HepG2 (cell line): ENCODE measurements at regions not wholly inside any gene's neighbourhood (a gene's known extent, or its start where the extent isn't known, plus 50 kb on each side); places are given as distances from the start of the nearest gene placed in this dataset.

ENCODE experiments used
- ATAC-seq: fragments of 200-7000 bp; cut with Tn5 transposase; 3 replicates; pipeline ENCODE4 v1.9.1; 2020; ENCODE audit warnings: mild to moderate bottlenecking, moderate library complexity
- BruUV-seq: library from RNA; stranded (reverse); fragments of 400-500 nt; replicated peaks from 2 replicates; lab custom pipeline; 2021; lab: Mats Ljungman, UMichigan
- CTCF ChIA-PET: fragments of 300-600 bp; formaldehyde crosslinking; extraction: SDS; loops from one replicate; lab custom pipeline; 2021; ENCODE audit warnings: low total read pairs, inconsistent platforms, low intra/inter-chr PET ratio; lab: Yijun Ruan, JAX
- POLR2A ChIA-PET: fragments of 350-600 bp; sonication (Branson Sonifier 250); formaldehyde crosslinking; loops from one replicate; lab custom pipeline; 2020; ENCODE audit warnings: antibody characterized with exemption, inconsistent platforms; lab: Yijun Ruan, JAX
- DNase-seq: peaks from one replicate; pipeline ENCODE4 v3.0.0-alpha.2; 2015; ENCODE audit warnings: low spot score
- FAIRE-seq: peaks from 3 replicates; lab custom pipeline; 2011; peaks lifted over from hg19 to GRCh38; lab: Jason Lieb, UNC
- H2AFZ ChIP-seq: one replicate; pipeline ENCODE4 v1.6.1; 2011; ENCODE audit warnings: low read length, inconsistent platforms
- H3K27ac ChIP-seq: fragments of 300-600 bp; 3 replicates; pipeline ENCODE4 v1.8.0; 2011; ENCODE audit warnings: mixed run types, mild to moderate bottlenecking, mixed read lengths, low read length, inconsistent platforms; ENCODE audit not compliant: insufficient read depth; ENCODE audit errors: extremely low read length
- H3K27me3 ChIP-seq, 2 experiments: fragments of 200-600 bp in 1 of 2; 2 replicates in 1 of 2; 3 replicates in 1 of 2; pipeline versions ENCODE4 v1.6.0 to v1.8.0; 2011; ENCODE audit warnings: low read length in 2 of 2, mild to moderate bottlenecking in 2 of 2, moderate library complexity in 2 of 2, inconsistent platforms in 1 of 2; ENCODE audit not compliant: insufficient read depth in 2 of 2, control insufficient read depth in 1 of 2
- H3K36me3 ChIP-seq, 2 experiments: fragments of 200-600 bp in 1 of 2; replicated peaks in 1 of 2; 2 replicates in 1 of 2; 3 replicates in 1 of 2; pipeline versions ENCODE4 v1.5.1 to v1.8.0; 2011; ENCODE audit warnings: low read length in 2 of 2, inconsistent platforms in 1 of 2; ENCODE audit not compliant: insufficient read depth in 2 of 2, control insufficient read depth in 1 of 2
- H3K4me1 ChIP-seq: 2 replicates; pipeline ENCODE4 v1.5.1; 2012; ENCODE audit warnings: low read length, inconsistent platforms; ENCODE audit not compliant: insufficient read depth
- H3K4me2 ChIP-seq: 2 replicates; pipeline ENCODE4 v1.6.0; 2011; ENCODE audit warnings: low read depth, low read length, inconsistent platforms
- H3K4me3 ChIP-seq, 3 experiments: fragments of 200-600 bp in 1 of 3; sonication (generic), shearing (Covaris generic) in 1 of 3; replicated peaks in 1 of 3; 2 replicates each; pipeline ENCODE4 v1.5.1; 2011 to 2016; ENCODE audit warnings: low read length in 3 of 3, inconsistent platforms in 2 of 3, low read depth in 2 of 3, mild to moderate bottlenecking in 2 of 3, control low read depth in 1 of 3, mixed read lengths in 1 of 3; ENCODE audit not compliant: insufficient read depth in 1 of 3
- H3K79me2 ChIP-seq: one replicate; pipeline ENCODE4 v1.6.1; 2011; ENCODE audit warnings: low read length, inconsistent platforms; ENCODE audit not compliant: insufficient read depth
- H3K9ac ChIP-seq: 2 replicates; pipeline ENCODE4 v1.6.0; 2011; ENCODE audit warnings: mild to moderate bottlenecking, low read depth, low read length, inconsistent platforms; ENCODE audit not compliant: insufficient read depth
- H3K9me3 ChIP-seq: 2 replicates; pipeline ENCODE4 v1.5.1; 2012; ENCODE audit warnings: mild to moderate bottlenecking, low read length
- H4K20me1 ChIP-seq: 2 replicates; pipeline ENCODE4 v1.6.0; 2011; ENCODE audit warnings: inconsistent platforms, mild to moderate bottlenecking, low read length, moderate library complexity; ENCODE audit not compliant: insufficient read depth
- HNRNPLL ChIP-seq: fragments of 200-400 bp; formaldehyde crosslinking; IDR thresholded peaks from 2 replicates; pipeline ENCODE4 v1.6.1; 2017; ENCODE audit warnings: mild to moderate bottlenecking, low read depth, low read length; ENCODE audit not compliant: poor library complexity, severe bottlenecking
- ISX ChIP-seq: sonication (generic); formaldehyde crosslinking; conservative IDR thresholded peaks from 2 replicates; pipeline ENCODE4 v1.5.0; 2020; ENCODE audit warnings: missing genetic modification reagents
- TBL1XR1 ChIP-seq: fragments of 150-350 bp; IDR thresholded peaks from 2 replicates; pipeline ENCODE4 v1.6.1; 2014; ENCODE audit warnings: borderline replicate concordance, low read length; ENCODE audit not compliant: partially characterized antibody
- TBP ChIP-seq: sonication (generic); formaldehyde crosslinking; IDR thresholded peaks from 2 replicates; pipeline ENCODE4 v1.5.0; 2020; ENCODE audit warnings: missing genetic modification reagents
- TCF7L2 ChIP-seq: IDR thresholded peaks from 2 replicates; pipeline ENCODE4 v1.6.1; 2011; ENCODE audit warnings: mild to moderate bottlenecking, low read depth, low read length, moderate library complexity
- UBTF ChIP-seq: sonication (generic); formaldehyde crosslinking; IDR thresholded peaks from 2 replicates; pipeline ENCODE4 v1.4.0; 2020; ENCODE audit warnings: mild to moderate bottlenecking, missing genetic modification reagents
- ZBTB43 ChIP-seq: sonication (generic); formaldehyde crosslinking; conservative IDR thresholded peaks from 2 replicates; pipeline ENCODE4 v1.4.0; 2020; ENCODE audit warnings: missing genetic modification reagents
- ZFAT ChIP-seq: sonication (generic); formaldehyde crosslinking; conservative IDR thresholded peaks from 2 replicates; pipeline ENCODE4 v1.8.1; 2023; ENCODE audit warnings: missing genetic modification reagents, inconsistent platforms
- ZNF124 ChIP-seq: sonication (generic); formaldehyde crosslinking; IDR thresholded peaks from 2 replicates; pipeline ENCODE4 v1.4.0; 2020; ENCODE audit warnings: missing genetic modification reagents
- ZNF552 ChIP-seq: sonication (generic); formaldehyde crosslinking; IDR thresholded peaks from 2 replicates; pipeline ENCODE4 v1.9.0; 2022; ENCODE audit warnings: missing genetic modification reagents, mild to moderate bottlenecking, borderline replicate concordance
- ZNF607 ChIP-seq: sonication (generic); formaldehyde crosslinking; IDR thresholded peaks from 2 replicates; pipeline ENCODE4 v1.5.1; 2020; ENCODE audit warnings: missing genetic modification reagents, mild to moderate bottlenecking, borderline replicate concordance
- ZNF7 ChIP-seq: IDR thresholded peaks from 2 replicates; pipeline ENCODE4 v1.6.1; 2016; ENCODE audit warnings: missing biosample characterization, missing genetic modification reagents
- ZNF703 ChIP-seq: sonication (generic); formaldehyde crosslinking; IDR thresholded peaks from 2 replicates; pipeline ENCODE4 v1.5.1; 2020; ENCODE audit warnings: missing genetic modification reagents, mild to moderate bottlenecking, moderate library complexity, borderline replicate concordance
- ZNF775 ChIP-seq: sonication (generic); formaldehyde crosslinking; IDR thresholded peaks from 2 replicates; pipeline ENCODE4 v1.4.0; 2020; ENCODE audit warnings: missing genetic modification reagents, mild to moderate bottlenecking, moderate library complexity, borderline replicate concordance
- WGBS: methylation state at CpG from one replicate; pipeline ENCODE4 v1.1.6; 2017; ENCODE audit warnings: low lambda C conversion rate; 5-methylcytosine and 5-hydroxymethylcytosine counted together
- in situ Hi-C: cut with HindIII; loops from 2 replicates; pipeline ENCODE4 v1.10.0; 2017; ENCODE audit warnings: low pct_unique_long_range_greater_than_20kb; ENCODE audit not compliant: extremely low pct_ligation_motif_present
- intact Hi-C: fragments of 100-400 bp; cut with micrococcal nuclease; formaldehyde crosslinking; loops from one replicate; pipeline ENCODE4 v1.10.0; 2022; ENCODE audit not compliant: unreplicated experiment
- TF ChIP-seq, protein P1 (sequence below): sonication (generic); formaldehyde crosslinking; IDR thresholded peaks from 2 replicates; pipeline ENCODE4 v1.4.0; 2020; ENCODE audit warnings: mild to moderate bottlenecking, missing genetic modification reagents
- TF ChIP-seq, protein P2 (sequence below): sonication (generic); formaldehyde crosslinking; IDR thresholded peaks from 2 replicates; pipeline ENCODE4 v1.5.1; 2020; ENCODE audit warnings: missing genetic modification reagents, mild to moderate bottlenecking, borderline replicate concordance
- TF ChIP-seq, protein P3 (sequence below): sonication (generic); formaldehyde crosslinking; conservative IDR thresholded peaks from 2 replicates; pipeline ENCODE4 v1.5.0; 2020; ENCODE audit warnings: missing genetic modification reagents
- TF ChIP-seq, protein P4 (sequence below): sonication (generic); formaldehyde crosslinking; IDR thresholded peaks from 2 replicates; pipeline ENCODE4 v1.5.0; 2020; ENCODE audit warnings: missing genetic modification reagents

DNA sequence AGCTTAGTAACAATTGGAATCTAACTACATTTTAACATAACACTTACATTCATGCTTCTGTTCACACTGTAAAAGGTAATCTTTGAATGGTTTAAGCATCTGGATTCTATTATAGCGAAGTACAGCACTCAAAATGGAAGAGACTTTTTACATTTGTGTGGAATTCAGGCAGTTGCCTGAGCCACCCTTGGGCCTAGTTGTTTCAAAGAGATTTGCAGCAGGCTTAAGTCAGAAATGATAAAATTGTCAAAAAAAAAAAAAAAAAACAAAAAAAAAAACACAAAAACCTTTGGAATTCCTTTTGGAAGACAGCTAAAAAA is 199.9 kb downstream of the LYPLAL1 start:
- Histone ChIP-seq H3K36me3 (no peaks in the 10 kb centered on the region), H3K9ac (no peak overlapping the region), H3K27ac (no peak overlapping the region), H3K4me3 (no peak overlapping the region), H3K27me3 (no peaks in the 10 kb centered on the region), H4K20me1 (no peaks in the 10 kb centered on the region), H3K4me2 (no peak overlapping the region), H2AFZ (no peak overlapping the region), H3K79me2 (no peaks in the 10 kb centered on the region), H3K9me3 (no peaks in the 10 kb centered on the region), H3K4me1 (no peaks in the 10 kb centered on the region)
- 71% methylated on average over 1 of the region's 1 CpG for WGBS
- intact Hi-C loops: no loop called here
- FAIRE-seq (no peak), DNase-seq (no peak), ATAC-seq (no peak)
- BruUV-seq: no TSS peak
- ChIA-PET CTCF (no interaction called here), POLR2A (interaction anchor here (1.3 kb wide), 1 partner anchor 8 kb away, joined by 5 read pairs; no protein-coding TSS in a partner anchor)
- in situ Hi-C loops: no loop called here
- no peak for TF ChIP-seq TBL1XR1
- TF ChIP-seq ZNF775 (CRISPR knock-in tag): no peak
- no peak for TF ChIP-seq ZNF7
- TF ChIP-seq TBP (CRISPR knock-in tag): no peak
- TF ChIP-seq ZNF703 (CRISPR knock-in tag): no peak
- TF ChIP-seq ZNF607 (CRISPR knock-in tag): no peak
- TF ChIP-seq ZFAT (CRISPR knock-in tag): no peak
- TF ChIP-seq ZNF552: no peak
- TF ChIP-seq, protein P1, sequence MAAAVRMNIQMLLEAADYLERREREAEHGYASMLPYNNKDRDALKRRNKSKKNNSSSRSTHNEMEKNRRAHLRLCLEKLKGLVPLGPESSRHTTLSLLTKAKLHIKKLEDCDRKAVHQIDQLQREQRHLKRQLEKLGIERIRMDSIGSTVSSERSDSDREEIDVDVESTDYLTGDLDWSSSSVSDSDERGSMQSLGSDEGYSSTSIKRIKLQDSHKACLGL (CRISPR knock-in tag): no peak
- no peak for TF ChIP-seq TCF7L2
- TF ChIP-seq, protein P2, sequence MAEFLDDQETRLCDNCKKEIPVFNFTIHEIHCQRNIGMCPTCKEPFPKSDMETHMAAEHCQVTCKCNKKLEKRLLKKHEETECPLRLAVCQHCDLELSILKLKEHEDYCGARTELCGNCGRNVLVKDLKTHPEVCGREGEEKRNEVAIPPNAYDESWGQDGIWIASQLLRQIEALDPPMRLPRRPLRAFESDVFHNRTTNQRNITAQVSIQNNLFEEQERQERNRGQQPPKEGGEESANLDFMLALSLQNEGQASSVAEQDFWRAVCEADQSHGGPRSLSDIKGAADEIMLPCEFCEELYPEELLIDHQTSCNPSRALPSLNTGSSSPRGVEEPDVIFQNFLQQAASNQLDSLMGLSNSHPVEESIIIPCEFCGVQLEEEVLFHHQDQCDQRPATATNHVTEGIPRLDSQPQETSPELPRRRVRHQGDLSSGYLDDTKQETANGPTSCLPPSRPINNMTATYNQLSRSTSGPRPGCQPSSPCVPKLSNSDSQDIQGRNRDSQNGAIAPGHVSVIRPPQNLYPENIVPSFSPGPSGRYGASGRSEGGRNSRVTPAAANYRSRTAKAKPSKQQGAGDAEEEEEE (CRISPR knock-in tag): no peak
- TF ChIP-seq ISX (CRISPR knock-in tag): no peak
- no peak for TF ChIP-seq ZNF124 (CRISPR knock-in tag)
- no peak for TF ChIP-seq ZBTB43 (CRISPR knock-in tag)
- TF ChIP-seq UBTF (CRISPR knock-in tag): no peak
- TF ChIP-seq, protein P3, sequence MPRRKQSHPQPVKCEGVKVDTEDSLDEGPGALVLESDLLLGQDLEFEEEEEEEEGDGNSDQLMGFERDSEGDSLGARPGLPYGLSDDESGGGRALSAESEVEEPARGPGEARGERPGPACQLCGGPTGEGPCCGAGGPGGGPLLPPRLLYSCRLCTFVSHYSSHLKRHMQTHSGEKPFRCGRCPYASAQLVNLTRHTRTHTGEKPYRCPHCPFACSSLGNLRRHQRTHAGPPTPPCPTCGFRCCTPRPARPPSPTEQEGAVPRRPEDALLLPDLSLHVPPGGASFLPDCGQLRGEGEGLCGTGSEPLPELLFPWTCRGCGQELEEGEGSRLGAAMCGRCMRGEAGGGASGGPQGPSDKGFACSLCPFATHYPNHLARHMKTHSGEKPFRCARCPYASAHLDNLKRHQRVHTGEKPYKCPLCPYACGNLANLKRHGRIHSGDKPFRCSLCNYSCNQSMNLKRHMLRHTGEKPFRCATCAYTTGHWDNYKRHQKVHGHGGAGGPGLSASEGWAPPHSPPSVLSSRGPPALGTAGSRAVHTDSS (CRISPR knock-in tag): no peak
- no peak for TF ChIP-seq HNRNPLL
- TF ChIP-seq, protein P4, sequence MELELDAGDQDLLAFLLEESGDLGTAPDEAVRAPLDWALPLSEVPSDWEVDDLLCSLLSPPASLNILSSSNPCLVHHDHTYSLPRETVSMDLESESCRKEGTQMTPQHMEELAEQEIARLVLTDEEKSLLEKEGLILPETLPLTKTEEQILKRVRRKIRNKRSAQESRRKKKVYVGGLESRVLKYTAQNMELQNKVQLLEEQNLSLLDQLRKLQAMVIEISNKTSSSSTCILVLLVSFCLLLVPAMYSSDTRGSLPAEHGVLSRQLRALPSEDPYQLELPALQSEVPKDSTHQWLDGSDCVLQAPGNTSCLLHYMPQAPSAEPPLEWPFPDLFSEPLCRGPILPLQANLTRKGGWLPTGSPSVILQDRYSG (CRISPR knock-in tag): no peak
